Breast epithelium (tissue), 4 donors: ENCODE measurements at regions not wholly inside any gene's neighbourhood (a gene's known extent, or its start where the extent isn't known, plus 50 kb on each side); places are given as distances from the start of the nearest gene placed in this dataset.

Source experiments
- DNase-seq, 2 donors: peaks; one replicate each; pipeline ENCODE4 v3.0.0-alpha.2; 2019; ENCODE audit warnings: low spot score in 2 of 2
- H3K27ac ChIP-seq, 2 donors: fragments of 200-600 bp; sonication (generic) in 1 of 2; one replicate each; pipeline ENCODE4 v1.5.1; 2016 to 2019; ENCODE audit warnings: mild to moderate bottlenecking in 1 of 2
- H3K27me3 ChIP-seq, 2 donors: fragments of 200-600 bp; sonication (generic) in 1 of 2; one replicate each; pipeline versions ENCODE4 v1.5.1 to v1.6.0; 2017 to 2019; ENCODE audit warnings: control low read depth in 1 of 2, mild to moderate bottlenecking in 1 of 2
- H3K36me3 ChIP-seq: fragments of 200-600 bp; one replicate; pipeline ENCODE4 v1.5.1; 2019
- H3K4me1 ChIP-seq, 2 donors: fragments of 200-600 bp; sonication (generic); one replicate each; pipeline ENCODE4 v1.5.1; 2016 to 2019; ENCODE audit warnings: control low read depth in 1 of 2
- H3K4me3 ChIP-seq, 3 donors: fragments of 200-600 bp; sonication (generic); 1 replicate in 2 of 3; 2 replicates in 1 of 3; pipeline ENCODE4 v1.5.1; 2016 to 2019; ENCODE audit warnings: mild to moderate bottlenecking in 3 of 3, moderate library complexity in 2 of 3
- H3K9me3 ChIP-seq, 2 donors: fragments of 200-600 bp; sonication (generic) in 1 of 2; one replicate each; pipeline ENCODE4 v1.5.1; 2016 to 2019; ENCODE audit warnings: control low read depth in 1 of 2
- CTCF ChIP-seq, 3 donors: fragments of 450-650 bp; IDR thresholded peaks; one replicate each; pipeline ENCODE4 v1.5.1; 2016 to 2017; ENCODE audit warnings: antibody characterized with exemption in 3 of 3, mild to moderate bottlenecking in 3 of 3, moderate library complexity in 3 of 3
- POLR2A ChIP-seq: fragments of 450-650 bp; IDR thresholded peaks from one replicate; pipeline ENCODE4 v1.6.1; 2016; ENCODE audit warnings: antibody characterized with exemption, mild to moderate bottlenecking, moderate library complexity
- POLR2AphosphoS5 ChIP-seq, 3 donors: sonication (generic); formaldehyde crosslinking; IDR thresholded peaks; one replicate each; pipeline ENCODE4 v1.6.1; 2017; ENCODE audit warnings: antibody characterized with exemption in 3 of 3
- intact Hi-C: fragments of 100-400 bp; cut with DNase I; formaldehyde crosslinking; loops from one replicate; pipeline ENCODE4 v1.15.1; 2023; ENCODE audit warnings: low total_unique reads

GRCh38 chr11:23111527-23111926 lies 251.3 kb upstream of the CCDC179 start:
- DNase-seq: no peak
- intact Hi-C loops: no loop called here
- TF ChIP-seq POLR2A: no peak
- no peak for TF ChIP-seq POLR2AphosphoS5 (IDR thresholded peaks at IDR 0.05)
- TF ChIP-seq CTCF (IDR thresholded peaks at IDR 0.05): no peak
- H3K36me3 ChIP-seq: no peaks in the 10 kb centered on the region
- H3K4me3 ChIP-seq: no peak overlapping the region
- H3K9me3 ChIP-seq: no peaks in the 10 kb centered on the region
- no peaks in the 10 kb centered on the region for H3K4me1 ChIP-seq
- no peaks in the 10 kb centered on the region for H3K27me3 ChIP-seq
- no peak overlapping the region for H3K27ac ChIP-seq

- Histone ChIP-seq H3K4me3 (no peak overlapping the region), H3K27ac (no peak overlapping the region), H3K27me3 (no peaks in the 10 kb centered on the region), H3K9me3 (peaks cover 0 to 5% of the 10 kb centered on the region in 2 donors), H3K36me3 (no peaks in the 10 kb centered on the region), H3K4me1 (no peaks in the 10 kb centered on the region)
- intact Hi-C loops: no loop called here
- no peak for DNase-seq
- TF ChIP-seq POLR2AphosphoS5 (IDR thresholded peaks at IDR 0.05): no peak
- TF ChIP-seq CTCF (IDR thresholded peaks at IDR 0.05): no peak
- no peak for TF ChIP-seq POLR2A
Measured at GRCh38 chr11:23112390-23112789, 252.1 kb upstream of the CCDC179 start.

GRCh38 chr11:23112987-23113886 lies 253.0 kb upstream of the CCDC179 start:
- Histone ChIP-seq H3K36me3 (no peaks in the 10 kb centered on the region), H3K27ac (no peak overlapping the region), H3K27me3 (no peaks in the 10 kb centered on the region), H3K4me1 (no peaks in the 10 kb centered on the region), H3K4me3 (no peak overlapping the region), H3K9me3 (peaks cover 0 to 5% of the 10 kb centered on the region in 2 donors)
- no peak for DNase-seq
- intact Hi-C loops: no loop called here
- no peak for TF ChIP-seq POLR2AphosphoS5 (IDR thresholded peaks at IDR 0.05)
- TF ChIP-seq POLR2A: no peak
- TF ChIP-seq CTCF (IDR thresholded peaks at IDR 0.05): peak in 1 of 3 donors; percentile 37

GRCh38 chr11:23113887-23114216 lies 253.6 kb upstream of the CCDC179 start:
- intact Hi-C loops: no loop called here

More at GRCh38 chr11:23113887-23114216, 253.6 kb upstream of the CCDC179 start:
- TF ChIP-seq POLR2AphosphoS5 (IDR thresholded peaks at IDR 0.05) (no peak), POLR2A (no peak), CTCF (IDR thresholded peaks at IDR 0.05) (no peak)
- H3K4me3 ChIP-seq: no peak overlapping the region
- H3K27me3 ChIP-seq: no peaks in the 10 kb centered on the region
- H3K9me3 ChIP-seq: peaks cover 0 to 5% of the 10 kb centered on the region in 2 donors
- DNase-seq: no peak
- H3K36me3 ChIP-seq: no peaks in the 10 kb centered on the region
- no peak overlapping the region for H3K27ac ChIP-seq
- H3K4me1 ChIP-seq: no peaks in the 10 kb centered on the region
